Brain microvascular endothelial cell (primary cell): ENCODE measurements at regions not wholly inside any gene's neighbourhood (a gene's known extent, or its start where the extent isn't known, plus 50 kb on each side); places are given as distances from the start of the nearest gene placed in this dataset.

ENCODE experiments used
- DNase-seq: peaks from one replicate; pipeline ENCODE4 v3.0.0-alpha.2; 2020
- H3K27ac ChIP-seq: fragments of 250-450 bp; sonication (Bioruptor Pico); 2 replicates; pipeline ENCODE4 v1.5.1; 2020; ENCODE audit warnings: mild to moderate bottlenecking, moderate library complexity
- H3K27me3 ChIP-seq: fragments of 250-450 bp; sonication (Bioruptor Pico); replicated peaks from 2 replicates; pipeline ENCODE4 v1.5.1; 2020; ENCODE audit warnings: mild to moderate bottlenecking
- H3K36me3 ChIP-seq: fragments of 250-450 bp; sonication (Bioruptor Pico); replicated peaks from 2 replicates; pipeline ENCODE4 v1.5.1; 2020; ENCODE audit warnings: mild to moderate bottlenecking
- H3K4me3 ChIP-seq: 2 replicates; pipeline ENCODE4 v1.5.1; 2011; ENCODE audit warnings: low read depth, mild to moderate bottlenecking, control low read depth, low read length, moderate library complexity
- CTCF ChIP-seq: IDR thresholded peaks from 2 replicates; pipeline ENCODE4 v1.5.1; 2011; ENCODE audit warnings: low read depth, mild to moderate bottlenecking, moderate library complexity, low read length, control low read depth, inconsistent platforms; ENCODE audit errors: missing control alignments
- in situ Hi-C: cut with HindIII; loops from 2 replicates; pipeline ENCODE4 v1.10.0; 2017; ENCODE audit warnings: low sequenced_read_pairs, low pct_ligation_motif_present

DNA sequence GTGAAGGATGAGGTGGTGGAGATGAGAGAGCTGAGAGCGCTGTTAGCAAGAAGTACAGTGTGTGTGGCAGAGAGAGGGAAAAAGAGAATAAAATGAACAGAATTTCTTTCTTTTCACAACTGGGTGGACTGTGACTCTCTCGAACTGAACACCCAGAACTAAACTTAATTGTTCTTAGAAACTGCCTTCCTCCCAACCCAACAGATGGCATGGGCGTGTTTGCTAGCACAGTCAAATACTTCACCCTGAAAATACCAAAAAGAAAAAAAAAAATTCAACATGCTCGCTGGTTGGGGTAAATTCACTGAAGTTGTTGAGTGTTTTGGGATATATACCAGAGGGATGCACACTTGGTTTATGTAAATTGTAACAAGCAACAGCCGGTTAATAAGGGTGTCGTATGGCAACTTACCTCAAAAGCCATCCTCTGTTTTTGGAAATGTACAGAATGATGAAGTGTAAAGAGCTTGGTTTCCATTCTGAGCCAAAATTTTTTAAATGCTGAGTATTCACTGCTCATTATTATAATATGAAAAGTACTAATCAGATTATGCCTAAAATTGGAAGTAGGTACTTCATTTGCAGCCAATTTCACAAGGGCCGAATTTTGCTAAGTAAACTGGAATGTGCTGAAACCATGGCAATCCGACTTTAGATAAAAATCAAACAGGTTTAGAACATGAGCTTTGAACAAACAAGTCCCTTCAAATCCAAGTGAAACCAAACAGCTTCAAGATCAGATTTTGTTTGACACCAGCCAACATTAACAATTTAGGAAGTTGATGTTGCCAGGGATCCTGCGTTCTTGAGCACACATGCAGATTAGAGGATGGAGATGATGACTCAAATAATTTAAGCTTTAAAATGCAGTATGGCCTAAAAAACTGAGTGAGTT lies 115.8 kb downstream of the ZIC5 start:
- in situ Hi-C loops = no loop called here
- H3K27me3 ChIP-seq = no peaks in the 10 kb centered on the region
- H3K36me3 ChIP-seq = no peaks in the 10 kb centered on the region
- H3K27ac ChIP-seq = no peak overlapping the region
- TF ChIP-seq CTCF = no peak
- no peak for DNase-seq
- no peak overlapping the region for H3K4me3 ChIP-seq

- in situ Hi-C loops = no loop called here
- TF ChIP-seq CTCF = no peak
- H3K4me3 ChIP-seq = no peak overlapping the region
- H3K27ac ChIP-seq = no peak overlapping the region
- no peaks in the 10 kb centered on the region for H3K36me3 ChIP-seq
- no peaks in the 10 kb centered on the region for H3K27me3 ChIP-seq
- DNase-seq = no peak
These were observed 117.2 kb downstream of the ZIC5 start for GRCh38 chr13:99854366-99854765.

DNA sequence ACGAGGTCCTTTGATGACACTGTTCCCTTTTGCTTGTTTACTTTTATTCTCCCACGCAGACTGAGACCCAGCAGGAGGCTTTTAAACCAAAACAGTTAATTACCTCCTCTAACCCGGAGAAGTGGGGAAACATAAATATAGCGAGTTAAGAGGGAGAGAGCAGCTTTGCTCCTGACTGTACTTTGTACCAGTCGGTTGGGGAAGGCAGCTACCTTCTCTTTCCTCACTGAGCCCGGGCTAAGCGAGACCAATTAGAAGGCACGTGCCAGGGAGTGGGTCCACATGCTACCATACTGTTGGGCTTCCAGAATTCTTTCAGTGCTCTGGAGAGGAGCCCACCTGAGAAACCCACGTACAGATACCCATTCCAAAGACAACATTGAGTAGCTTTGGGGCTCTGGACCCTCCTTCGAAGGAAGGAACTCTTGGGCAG lies 124.2 kb downstream of the ZIC5 start:
- H3K4me3 ChIP-seq = no peak overlapping the region
- DNase-seq = no peak
- no peaks in the 10 kb centered on the region for H3K27me3 ChIP-seq
- no peak for TF ChIP-seq CTCF
- in situ Hi-C loops = no loop called here
- H3K27ac ChIP-seq = no peak overlapping the region
- H3K36me3 ChIP-seq = no peaks in the 10 kb centered on the region

- TF ChIP-seq CTCF = no peak
- H3K27me3 ChIP-seq = no peaks in the 10 kb centered on the region
- in situ Hi-C loops = no loop called here
- DNase-seq = no peak
- H3K36me3 ChIP-seq = no peaks in the 10 kb centered on the region
- no peak overlapping the region for H3K27ac ChIP-seq
- no peak overlapping the region for H3K4me3 ChIP-seq
These were observed 126.2 kb downstream of the ZIC5 start for GRCh38 chr13:99845161-99845874.

DNA sequence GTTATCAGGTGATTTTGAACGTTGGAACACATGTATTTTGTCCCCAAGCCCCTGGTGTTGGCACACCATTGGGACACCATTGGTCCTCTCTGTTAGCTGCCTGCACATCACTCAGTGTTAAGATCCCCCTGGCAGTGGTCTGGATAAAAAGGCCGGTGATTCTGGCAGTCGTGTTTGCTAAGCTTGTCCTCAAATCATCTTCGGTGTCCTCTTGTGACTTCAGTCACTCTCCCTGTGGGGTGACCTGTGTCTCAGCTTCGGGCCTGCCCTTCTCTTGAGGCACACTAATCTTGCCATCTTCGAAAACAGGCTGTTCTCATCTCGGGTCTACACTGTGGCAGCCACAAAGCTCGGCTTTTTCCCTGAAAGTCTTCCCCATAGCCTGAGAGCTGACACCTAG lies 127.1 kb downstream of the ZIC5 start:
- no peak for TF ChIP-seq CTCF
- no peak overlapping the region for H3K27ac ChIP-seq
- in situ Hi-C loops = no loop called here

More for the DNA sequence above, 127.1 kb downstream of the ZIC5 start:
- Histone ChIP-seq H3K36me3 (no peaks in the 10 kb centered on the region), H3K4me3 (no peak overlapping the region), H3K27me3 (no peaks in the 10 kb centered on the region)
- DNase-seq = no peak
